NB4 (cell line): ENCODE measurements at regions not wholly inside any gene's neighbourhood (a gene's known extent, or its start where the extent isn't known, plus 50 kb on each side); places are given as distances from the start of the nearest gene placed in this dataset.

Experiments
- CTCF ChIP-seq: IDR thresholded peaks from one replicate; pipeline ENCODE4 v1.5.1; 2012; ENCODE audit warnings: low read depth, low read length
- POLR2A ChIP-seq: IDR thresholded peaks from 2 replicates; pipeline ENCODE4 v1.6.1; 2011; ENCODE audit warnings: mild to moderate bottlenecking; ENCODE audit not compliant: insufficient read length; ENCODE audit errors: extremely low read depth
- TF ChIP-seq, protein P1 (sequence below): IDR thresholded peaks from 2 replicates; pipeline ENCODE4 v1.6.1; 2011; ENCODE audit warnings: low read depth, low read length

DNA sequence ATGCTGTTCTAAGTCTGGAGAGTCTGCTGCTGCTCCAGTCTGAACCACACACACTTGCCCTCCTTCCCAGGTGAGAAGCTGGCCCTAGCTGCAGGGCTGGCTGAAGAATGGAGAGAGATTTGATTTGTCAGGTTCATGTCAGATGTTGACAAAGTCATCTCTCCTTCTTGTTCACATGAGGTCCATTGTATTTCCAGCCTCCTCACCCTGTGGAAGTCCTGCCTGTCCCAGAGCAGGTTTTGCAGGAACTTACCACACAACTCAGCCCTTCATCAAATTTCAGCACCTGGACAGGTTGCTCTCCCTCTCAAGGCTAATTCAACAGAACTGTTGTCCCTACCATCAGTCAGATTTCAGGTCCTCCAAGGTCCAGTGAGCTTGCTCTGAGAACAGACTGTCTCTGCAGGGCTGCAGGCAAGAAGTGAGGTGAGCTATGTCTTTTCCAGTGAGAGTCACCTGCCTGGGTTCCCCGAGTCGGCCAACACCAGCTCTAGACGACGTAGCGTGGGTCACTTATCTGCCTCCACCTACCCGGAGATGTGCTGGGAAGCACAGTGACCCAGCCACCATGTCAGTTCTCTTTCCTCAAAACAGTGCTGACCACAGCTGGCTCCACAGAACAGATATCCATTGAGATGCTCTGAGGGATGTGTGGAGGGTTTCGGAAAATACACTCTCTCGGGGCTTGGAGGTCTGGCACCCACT lies 58.0 kb upstream of the CD93 start:
- no peak for TF ChIP-seq POLR2A
- TF ChIP-seq CTCF: no peak
- TF ChIP-seq, protein P1, sequence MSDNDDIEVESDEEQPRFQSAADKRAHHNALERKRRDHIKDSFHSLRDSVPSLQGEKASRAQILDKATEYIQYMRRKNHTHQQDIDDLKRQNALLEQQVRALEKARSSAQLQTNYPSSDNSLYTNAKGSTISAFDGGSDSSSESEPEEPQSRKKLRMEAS: no peak
